CD4-positive, alpha-beta T cell treated with Interleukin-21 for 1 hour (primary cell): ENCODE measurements at regions not wholly inside any gene's neighbourhood (a gene's known extent, or its start where the extent isn't known, plus 50 kb on each side); places are given as distances from the start of the nearest gene placed in this dataset.

ENCODE experiments used
- DNase-seq: peaks from one replicate; pipeline ENCODE4 v3.0.0-alpha.2; 2020

GRCh38 chr7:26459540-26460193 lies 168.0 kb downstream of the SNX10 start:
- DNase-seq: no peak

GRCh38 chr7:26460351-26461085 lies 168.9 kb downstream of the SNX10 start:
- DNase-seq: no peak

- no peak for DNase-seq
Observed at GRCh38 chr7:26461518-26461917, 169.9 kb downstream of the SNX10 start.

GRCh38 chr7:26466007-26466406 lies 174.3 kb downstream of the SNX10 start:
- DNase-seq: no peak

- DNase-seq: no peak
Observed at GRCh38 chr7:26467104-26467503, 175.4 kb downstream of the SNX10 start.

GRCh38 chr7:26467541-26467940 lies 175.9 kb downstream of the SNX10 start:
- DNase-seq: no peak

- DNase-seq: no peak
Observed at GRCh38 chr7:26468625-26469024, 177.0 kb downstream of the SNX10 start.

- DNase-seq: no peak
Observed at GRCh38 chr7:26469188-26469587, 177.5 kb downstream of the SNX10 start.

GRCh38 chr7:26470691-26471090 lies 179.0 kb downstream of the SNX10 start:
- no peak for DNase-seq

- no peak for DNase-seq
Observed at GRCh38 chr7:26471306-26472075, 179.8 kb downstream of the SNX10 start.

GRCh38 chr7:26472971-26473370 lies 181.3 kb downstream of the SNX10 start:
- DNase-seq: no peak

GRCh38 chr7:26476271-26476670 lies 184.6 kb downstream of the SNX10 start:
- DNase-seq: no peak

- no peak for DNase-seq
Observed at GRCh38 chr7:26477381-26477990, 185.8 kb downstream of the SNX10 start.

GRCh38 chr7:26478550-26478949 lies 186.9 kb downstream of the SNX10 start:
- DNase-seq: no peak

GRCh38 chr7:26479581-26479980 lies 187.9 kb downstream of the SNX10 start:
- no peak for DNase-seq

GRCh38 chr7:26480156-26480555 lies 188.5 kb downstream of the SNX10 start:
- no peak for DNase-seq

GRCh38 chr7:26482927-26483326 lies 191.3 kb downstream of the SNX10 start:
- no peak for DNase-seq

- DNase-seq: no peak
Observed at GRCh38 chr7:26483843-26484242, 192.2 kb downstream of the SNX10 start.

- no peak for DNase-seq
Observed at GRCh38 chr7:26485367-26485934, 193.8 kb downstream of the SNX10 start.

- DNase-seq: no peak
Observed at GRCh38 chr7:26486153-26486552, 194.5 kb downstream of the SNX10 start.

- no peak for DNase-seq
Observed at GRCh38 chr7:26487780-26488515, 196.3 kb downstream of the SNX10 start.

GRCh38 chr7:26489391-26489790 lies 197.7 kb downstream of the SNX10 start:
- DNase-seq: no peak
